ENCODE measurements at regions not wholly inside any gene's neighbourhood (a gene's known extent, or its start where the extent isn't known, plus 50 kb on each side); places are given as distances from the start of the nearest gene placed in this dataset.

DNA sequence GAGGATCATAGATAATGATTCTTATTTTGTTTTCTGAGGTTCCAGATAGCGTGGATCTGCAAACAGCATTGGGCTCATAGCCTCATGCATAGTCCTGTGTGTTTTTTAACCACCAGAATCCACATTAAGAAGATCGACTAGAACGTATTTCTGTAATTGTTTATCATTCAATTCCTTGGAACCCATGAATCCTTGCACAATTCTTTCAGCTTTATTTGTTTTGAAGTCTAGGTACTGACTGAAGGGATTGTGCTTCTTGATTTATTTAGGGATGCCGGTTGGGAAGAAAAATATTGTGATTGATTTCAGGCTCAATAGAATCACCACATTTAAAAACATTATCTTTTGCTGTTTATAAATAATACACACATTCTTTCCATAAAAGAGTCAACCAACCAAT is 314.6 kb upstream of the ZNF717 start:
- TF ChIP-seq, protein P1, sequence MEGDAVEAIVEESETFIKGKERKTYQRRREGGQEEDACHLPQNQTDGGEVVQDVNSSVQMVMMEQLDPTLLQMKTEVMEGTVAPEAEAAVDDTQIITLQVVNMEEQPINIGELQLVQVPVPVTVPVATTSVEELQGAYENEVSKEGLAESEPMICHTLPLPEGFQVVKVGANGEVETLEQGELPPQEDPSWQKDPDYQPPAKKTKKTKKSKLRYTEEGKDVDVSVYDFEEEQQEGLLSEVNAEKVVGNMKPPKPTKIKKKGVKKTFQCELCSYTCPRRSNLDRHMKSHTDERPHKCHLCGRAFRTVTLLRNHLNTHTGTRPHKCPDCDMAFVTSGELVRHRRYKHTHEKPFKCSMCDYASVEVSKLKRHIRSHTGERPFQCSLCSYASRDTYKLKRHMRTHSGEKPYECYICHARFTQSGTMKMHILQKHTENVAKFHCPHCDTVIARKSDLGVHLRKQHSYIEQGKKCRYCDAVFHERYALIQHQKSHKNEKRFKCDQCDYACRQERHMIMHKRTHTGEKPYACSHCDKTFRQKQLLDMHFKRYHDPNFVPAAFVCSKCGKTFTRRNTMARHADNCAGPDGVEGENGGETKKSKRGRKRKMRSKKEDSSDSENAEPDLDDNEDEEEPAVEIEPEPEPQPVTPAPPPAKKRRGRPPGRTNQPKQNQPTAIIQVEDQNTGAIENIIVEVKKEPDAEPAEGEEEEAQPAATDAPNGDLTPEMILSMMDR (IDR thresholded peaks at IDR 0.05; ENCODE audit: insufficient read depth, low read length), result no peak
- TF ChIP-seq POLR2AphosphoS5 (IDR thresholded peaks at IDR 0.05; ENCODE audit: low read depth), result no peak
- TF ChIP-seq, protein P2, sequence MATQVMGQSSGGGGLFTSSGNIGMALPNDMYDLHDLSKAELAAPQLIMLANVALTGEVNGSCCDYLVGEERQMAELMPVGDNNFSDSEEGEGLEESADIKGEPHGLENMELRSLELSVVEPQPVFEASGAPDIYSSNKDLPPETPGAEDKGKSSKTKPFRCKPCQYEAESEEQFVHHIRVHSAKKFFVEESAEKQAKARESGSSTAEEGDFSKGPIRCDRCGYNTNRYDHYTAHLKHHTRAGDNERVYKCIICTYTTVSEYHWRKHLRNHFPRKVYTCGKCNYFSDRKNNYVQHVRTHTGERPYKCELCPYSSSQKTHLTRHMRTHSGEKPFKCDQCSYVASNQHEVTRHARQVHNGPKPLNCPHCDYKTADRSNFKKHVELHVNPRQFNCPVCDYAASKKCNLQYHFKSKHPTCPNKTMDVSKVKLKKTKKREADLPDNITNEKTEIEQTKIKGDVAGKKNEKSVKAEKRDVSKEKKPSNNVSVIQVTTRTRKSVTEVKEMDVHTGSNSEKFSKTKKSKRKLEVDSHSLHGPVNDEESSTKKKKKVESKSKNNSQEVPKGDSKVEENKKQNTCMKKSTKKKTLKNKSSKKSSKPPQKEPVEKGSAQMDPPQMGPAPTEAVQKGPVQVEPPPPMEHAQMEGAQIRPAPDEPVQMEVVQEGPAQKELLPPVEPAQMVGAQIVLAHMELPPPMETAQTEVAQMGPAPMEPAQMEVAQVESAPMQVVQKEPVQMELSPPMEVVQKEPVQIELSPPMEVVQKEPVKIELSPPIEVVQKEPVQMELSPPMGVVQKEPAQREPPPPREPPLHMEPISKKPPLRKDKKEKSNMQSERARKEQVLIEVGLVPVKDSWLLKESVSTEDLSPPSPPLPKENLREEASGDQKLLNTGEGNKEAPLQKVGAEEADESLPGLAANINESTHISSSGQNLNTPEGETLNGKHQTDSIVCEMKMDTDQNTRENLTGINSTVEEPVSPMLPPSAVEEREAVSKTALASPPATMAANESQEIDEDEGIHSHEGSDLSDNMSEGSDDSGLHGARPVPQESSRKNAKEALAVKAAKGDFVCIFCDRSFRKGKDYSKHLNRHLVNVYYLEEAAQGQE (IDR thresholded peaks at IDR 0.05; ENCODE audit: insufficient replicate concordance, low read depth), result no peak

All from HL-60 (cell line).